WERI-Rb-1 (cell line): ENCODE measurements at regions not wholly inside any gene's neighbourhood (a gene's known extent, or its start where the extent isn't known, plus 50 kb on each side); places are given as distances from the start of the nearest gene placed in this dataset.

Source experiments
- DNase-seq: peaks from one replicate; pipeline ENCODE4 v3.0.0-alpha.2; 2020
- H3K27ac ChIP-seq: fragments of 250-450 bp; sonication (Bioruptor Pico); 2 replicates; pipeline ENCODE4 v1.5.1; 2020; ENCODE audit warnings: mild to moderate bottlenecking, moderate library complexity
- H3K27me3 ChIP-seq: fragments of 250-450 bp; sonication (Bioruptor Pico); 2 replicates; pipeline ENCODE4 v1.5.1; 2021; ENCODE audit warnings: mild to moderate bottlenecking, low read depth, moderate library complexity; ENCODE audit not compliant: insufficient read depth, severe bottlenecking
- H3K36me3 ChIP-seq: fragments of 250-450 bp; sonication (Bioruptor Pico); 2 replicates; pipeline ENCODE4 v1.5.1; 2020; ENCODE audit warnings: mild to moderate bottlenecking, moderate library complexity
- H3K4me3 ChIP-seq: 2 replicates; pipeline ENCODE4 v1.5.1; 2011; ENCODE audit warnings: low read depth, mild to moderate bottlenecking, control low read depth, low read length
- H3K9me3 ChIP-seq: fragments of 250-450 bp; sonication (Bioruptor Pico); 2 replicates; pipeline ENCODE4 v1.5.1; 2021; ENCODE audit warnings: mild to moderate bottlenecking, moderate library complexity; ENCODE audit not compliant: severe bottlenecking
- TF ChIP-seq, protein P1 (sequence below): IDR thresholded peaks from 2 replicates; pipeline ENCODE4 v1.5.1; 2011; ENCODE audit warnings: low read depth, mild to moderate bottlenecking, control low read depth, inconsistent platforms, low read length

DNA sequence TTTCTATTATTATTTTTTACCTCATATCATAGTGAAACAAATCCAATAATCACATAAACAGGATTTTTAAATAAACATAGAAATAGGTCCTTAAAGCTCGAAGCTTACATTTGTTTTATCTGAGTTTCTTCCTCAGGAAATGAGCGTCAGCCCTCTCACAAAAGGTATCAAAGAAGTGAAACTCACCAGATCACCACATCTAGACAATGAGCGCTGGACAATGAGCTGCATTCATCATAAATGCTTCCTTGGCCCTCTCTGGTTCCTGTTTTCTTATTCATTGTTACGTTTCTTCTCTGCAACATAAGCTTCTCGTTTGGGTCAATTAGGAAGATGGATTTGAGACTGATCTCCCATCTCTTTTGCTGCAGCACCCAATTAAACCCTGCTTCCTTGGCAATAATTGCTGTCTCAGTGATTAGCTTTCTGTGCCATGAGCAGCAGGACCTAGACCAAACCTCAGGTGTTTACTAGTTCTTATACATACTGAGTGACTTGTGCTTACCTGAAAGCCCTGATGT, 649.9 kb upstream of the LUZP2 start:
- no peaks in the 10 kb centered on the region for H3K36me3 ChIP-seq
- H3K27ac ChIP-seq = no peak overlapping the region
- no peaks in the 10 kb centered on the region for H3K9me3 ChIP-seq
- no peak overlapping the region for H3K4me3 ChIP-seq
- no peaks in the 10 kb centered on the region for H3K27me3 ChIP-seq
- TF ChIP-seq, protein P1, sequence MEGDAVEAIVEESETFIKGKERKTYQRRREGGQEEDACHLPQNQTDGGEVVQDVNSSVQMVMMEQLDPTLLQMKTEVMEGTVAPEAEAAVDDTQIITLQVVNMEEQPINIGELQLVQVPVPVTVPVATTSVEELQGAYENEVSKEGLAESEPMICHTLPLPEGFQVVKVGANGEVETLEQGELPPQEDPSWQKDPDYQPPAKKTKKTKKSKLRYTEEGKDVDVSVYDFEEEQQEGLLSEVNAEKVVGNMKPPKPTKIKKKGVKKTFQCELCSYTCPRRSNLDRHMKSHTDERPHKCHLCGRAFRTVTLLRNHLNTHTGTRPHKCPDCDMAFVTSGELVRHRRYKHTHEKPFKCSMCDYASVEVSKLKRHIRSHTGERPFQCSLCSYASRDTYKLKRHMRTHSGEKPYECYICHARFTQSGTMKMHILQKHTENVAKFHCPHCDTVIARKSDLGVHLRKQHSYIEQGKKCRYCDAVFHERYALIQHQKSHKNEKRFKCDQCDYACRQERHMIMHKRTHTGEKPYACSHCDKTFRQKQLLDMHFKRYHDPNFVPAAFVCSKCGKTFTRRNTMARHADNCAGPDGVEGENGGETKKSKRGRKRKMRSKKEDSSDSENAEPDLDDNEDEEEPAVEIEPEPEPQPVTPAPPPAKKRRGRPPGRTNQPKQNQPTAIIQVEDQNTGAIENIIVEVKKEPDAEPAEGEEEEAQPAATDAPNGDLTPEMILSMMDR = no peak
- no peak for DNase-seq

DNA sequence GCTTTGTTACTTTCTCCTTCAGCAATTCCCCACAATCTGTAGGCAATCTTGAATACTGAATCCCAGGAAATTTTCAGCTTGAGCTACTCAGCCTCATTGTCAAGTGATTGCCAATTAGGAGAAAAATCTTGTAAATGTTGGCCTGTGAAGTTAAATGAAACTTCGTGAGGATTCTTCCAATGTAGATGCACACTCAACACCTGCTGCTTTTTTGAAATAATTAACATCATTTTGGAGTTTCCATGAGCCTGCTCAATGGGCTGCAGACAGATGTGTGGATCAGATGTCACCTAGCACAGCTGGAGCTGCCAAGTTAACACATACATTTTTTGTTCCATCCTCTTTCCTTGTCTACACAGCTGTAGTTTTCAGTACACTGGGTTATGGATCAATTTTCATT, 645.6 kb upstream of the LUZP2 start:
- Histone ChIP-seq H3K4me3 (no peak overlapping the region), H3K36me3 (no peaks in the 10 kb centered on the region), H3K9me3 (no peaks in the 10 kb centered on the region), H3K27ac (no peak overlapping the region), H3K27me3 (peaks cover 4% of the 10 kb centered on the region)
- no peak for DNase-seq
- TF ChIP-seq, protein P1 = no peak

DNA sequence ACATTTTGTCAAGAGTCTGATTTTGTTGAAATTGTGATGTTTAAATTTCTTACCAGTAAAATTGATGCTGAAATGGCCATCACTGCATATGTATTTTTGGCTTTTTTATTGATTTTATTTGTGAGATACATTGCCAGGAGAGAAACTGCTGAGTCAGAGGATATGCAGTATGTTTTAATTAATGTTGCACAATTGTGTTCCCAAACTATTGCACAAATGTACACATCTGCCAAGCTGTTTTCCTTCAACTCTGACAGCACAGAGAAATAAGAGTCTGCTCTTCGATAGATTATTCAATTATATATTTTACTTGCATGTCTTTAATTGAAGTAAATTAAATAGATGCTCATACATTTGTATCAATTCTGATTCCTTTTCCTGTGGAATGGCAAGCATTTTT, 640.2 kb upstream of the LUZP2 start:
- Histone ChIP-seq H3K36me3 (no peaks in the 10 kb centered on the region), H3K9me3 (no peaks in the 10 kb centered on the region), H3K4me3 (no peak overlapping the region), H3K27ac (no peak overlapping the region), H3K27me3 (peaks cover 4% of the 10 kb centered on the region)
- TF ChIP-seq, protein P1 = no peak
- no peak for DNase-seq

- Histone ChIP-seq H3K27me3 (no peaks in the 10 kb centered on the region), H3K27ac (no peak overlapping the region), H3K36me3 (no peaks in the 10 kb centered on the region), H3K9me3 (no peaks in the 10 kb centered on the region), H3K4me3 (no peak overlapping the region)
- DNase-seq = no peak
- TF ChIP-seq, protein P1 = no peak
These were observed 637.8 kb upstream of the LUZP2 start for GRCh38 chr11:23859087-23859486.

GRCh38 chr11:23861615-23862014, 635.2 kb upstream of the LUZP2 start:
- Histone ChIP-seq H3K27me3 (no peaks in the 10 kb centered on the region), H3K9me3 (no peaks in the 10 kb centered on the region), H3K36me3 (no peaks in the 10 kb centered on the region), H3K27ac (no peak overlapping the region), H3K4me3 (no peak overlapping the region)
- no peak for DNase-seq
- TF ChIP-seq, protein P1 = no peak

DNA sequence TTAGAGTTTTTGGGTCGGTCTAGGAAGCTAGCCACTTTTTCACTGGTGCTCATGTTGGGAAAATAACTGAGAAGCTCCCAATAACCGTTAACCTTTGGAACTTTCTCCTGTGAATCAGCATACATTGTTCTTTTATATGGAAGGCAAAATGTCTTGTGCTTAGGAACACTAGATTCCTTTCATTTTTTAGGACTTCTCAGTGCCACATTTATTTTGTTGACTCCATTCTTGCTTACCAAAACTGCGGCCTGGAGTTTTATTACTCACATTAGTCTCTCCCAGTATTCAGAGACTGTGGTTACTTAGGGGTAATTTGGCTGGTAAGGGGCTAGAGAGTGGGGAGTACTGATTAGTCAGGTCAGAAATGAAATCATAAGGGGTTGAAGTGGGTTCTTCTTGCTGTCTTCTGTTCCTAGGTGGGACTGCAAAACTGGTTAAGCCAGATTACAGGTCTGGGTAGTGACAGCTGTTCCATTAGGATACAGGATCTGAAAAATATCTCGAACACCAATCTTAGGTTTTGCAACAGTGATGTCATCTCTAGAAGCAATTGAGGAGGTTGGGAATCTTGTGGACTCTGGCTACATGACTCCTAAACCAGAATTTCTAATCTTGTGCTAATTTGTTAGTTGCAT, 631.4 kb upstream of the LUZP2 start:
- no peak for DNase-seq
- no peaks in the 10 kb centered on the region for H3K27me3 ChIP-seq
- H3K9me3 ChIP-seq = no peaks in the 10 kb centered on the region
- no peaks in the 10 kb centered on the region for H3K36me3 ChIP-seq
- TF ChIP-seq, protein P1 = no peak
- H3K4me3 ChIP-seq = no peak overlapping the region
- no peak overlapping the region for H3K27ac ChIP-seq
